ENCODE measurements at regions not wholly inside any gene's neighbourhood (a gene's known extent, or its start where the extent isn't known, plus 50 kb on each side); places are given as distances from the start of the nearest gene placed in this dataset.

- TF ChIP-seq BCLAF1 (IDR thresholded peaks at IDR 0.05; ENCODE audit: borderline replicate concordance in 1 of 2, control insufficient read depth in 1 of 2, low read depth in 2 of 2, low read length in 1 of 2) (peak in 1 of 2 experiments; percentile 62; a peak in 1 of 4 replicates), IRF9 (tag; IDR thresholded peaks at IDR 0.05) (no peak), BMI1 (IDR thresholded peaks at IDR 0.05; ENCODE audit: low read length) (no peak), PHF20 (IDR thresholded peaks at IDR 0.05; ENCODE audit: partially characterized antibody) (no peak), MIER1 (IDR thresholded peaks at IDR 0.05; ENCODE audit: low read depth) (no peak), DNMT1 (IDR thresholded peaks at IDR 0.05) (no peak), PBX2 (CRISPR knock-in tag; IDR thresholded peaks at IDR 0.05; ENCODE audit: low read depth) (no peak), PBX2 (tag; conservative IDR thresholded peaks at IDR 0.05; ENCODE audit: low read depth) (no peak), THRAP3 (IDR thresholded peaks at IDR 0.05; ENCODE audit: borderline replicate concordance) (no peak), HLTF (IDR thresholded peaks at IDR 0.05) (no peak), RFX5 (IDR thresholded peaks at IDR 0.05; ENCODE audit: low read depth, low read length) (no peak), NCOA1 (IDR thresholded peaks at IDR 0.05; ENCODE audit: low read depth) (no peak), HEY1 (CRISPR knock-in tag; IDR thresholded peaks at IDR 0.05; ENCODE audit: borderline replicate concordance) (no peak), GMEB1 (CRISPR knock-in tag; IDR thresholded peaks at IDR 0.05) (no peak), FOXA1 (IDR thresholded peaks at IDR 0.05; ENCODE audit: borderline replicate concordance) (no peak), POLR2A (conservative IDR thresholded peaks at IDR 0.05) (peak; percentile 63; the same call in 1 of the 2 replicates), TCFL5 (CRISPR knock-in tag; conservative IDR thresholded peaks at IDR 0.05) (no peak), ETV1 (tag; conservative IDR thresholded peaks at IDR 0.05; ENCODE audit: low read depth) (no peak), ZNF232 (CRISPR knock-in tag; IDR thresholded peaks at IDR 0.05) (no peak), ZNF384 (IDR thresholded peaks at IDR 0.05; ENCODE audit: low read depth, low read length) (no peak), ZNF668 (CRISPR knock-in tag; IDR thresholded peaks at IDR 0.05) (no peak), CBX8 (IDR thresholded peaks at IDR 0.05; ENCODE audit: borderline replicate concordance, extremely low read depth, low read depth, low read length, poor library complexity, severe bottlenecking) (no peak), ZSCAN29 (IDR thresholded peaks at IDR 0.05) (no peak)
Measured at GRCh38 chr6:69609836-69610472, 186.9 kb downstream of the LMBRD1 start (continued).
